ENCODE measurements at regions not wholly inside any gene's neighbourhood (a gene's known extent, or its start where the extent isn't known, plus 50 kb on each side); places are given as distances from the start of the nearest gene placed in this dataset.

DNA sequence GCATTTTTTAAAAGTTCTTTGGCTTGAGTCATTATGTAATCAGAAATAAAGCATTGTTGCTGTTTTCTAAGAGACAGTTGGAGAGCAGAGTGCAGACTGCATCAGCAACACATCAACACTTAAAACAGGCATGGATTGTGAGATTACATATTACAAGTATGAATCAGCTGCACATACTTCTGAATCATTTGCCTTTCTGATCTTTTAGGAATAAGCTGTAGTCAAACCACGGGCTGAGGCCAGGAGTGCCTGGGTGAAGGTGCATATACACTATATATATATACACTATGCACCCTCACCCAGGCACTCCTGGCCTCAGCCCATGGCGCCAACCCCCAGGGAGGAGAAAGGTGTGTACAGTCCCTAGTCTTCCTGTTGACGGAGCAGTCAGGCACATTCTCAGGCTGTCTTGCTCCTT, 52.4 kb upstream of the DLX6 start:
- no peak for DNase-seq (ENCODE audit: low spot score in 2 of 2)
- H3K4me3 ChIP-seq (ENCODE audit: low read depth, poor library complexity, severe bottlenecking) = no peak overlapping the region
- no peak for TF ChIP-seq CTCF (IDR thresholded peaks at IDR 0.05)
- 53 to 58% methylated on average over 3 of the region's 3 CpGs for WGBS, 2 donors
- intact Hi-C loops (cut with DNase I; ENCODE audit: low total_unique reads) = no loop called here

- intact Hi-C loops (cut with DNase I; ENCODE audit: low total_unique reads) = no loop called here
- H3K4me3 ChIP-seq (ENCODE audit: low read depth, poor library complexity, severe bottlenecking) = no peak overlapping the region
- DNase-seq (ENCODE audit: low spot score in 2 of 2) = no peak
- WGBS, 2 donors = 65 to 71% methylated on average over 6 of the region's 6 CpGs
- TF ChIP-seq POLR2A (IDR thresholded peaks at IDR 0.05) = no peak
- no peak for TF ChIP-seq CTCF (IDR thresholded peaks at IDR 0.05)
Measured at GRCh38 chr7:96953676-96954513, 51.5 kb upstream of the DLX6 start.
